Panc1 (cell line): ENCODE measurements at regions not wholly inside any gene's neighbourhood (a gene's known extent, or its start where the extent isn't known, plus 50 kb on each side); places are given as distances from the start of the nearest gene placed in this dataset.

Source experiments
- ATAC-seq: fragments of 200-7000 bp; cut with Tn5 transposase; 2 replicates; pipeline ENCODE4 v1.9.1; 2020; ENCODE audit warnings: mild to moderate bottlenecking, moderate library complexity
- BruUV-seq: library from RNA; stranded (reverse); fragments of 400-500 nt; replicated peaks from 2 replicates; lab custom pipeline; 2021; lab: Mats Ljungman, UMichigan
- CTCF ChIA-PET: fragments of 300-600 bp; sonication (Branson Sonifier 250); formaldehyde crosslinking; loops from one replicate; lab custom pipeline; 2022; ENCODE audit warnings: antibody characterized with exemption; lab: Charles Lee
- POLR2A ChIA-PET: fragments of 300-600 bp; sonication (Branson Sonifier 250); formaldehyde crosslinking; loops from one replicate; lab custom pipeline; 2022; ENCODE audit warnings: antibody characterized with exemption; lab: Charles Lee
- DNase-seq: peaks from one replicate; pipeline ENCODE4 v3.0.0-alpha.2; 2010; ENCODE audit warnings: low read depth, low spot score
- H3K27ac ChIP-seq: 2 replicates; pipeline ENCODE4 v1.5.1; 2011; ENCODE audit warnings: mild to moderate bottlenecking, low read length, inconsistent platforms
- H3K27me3 ChIP-seq: fragments of 200-500 bp; sonication (Bioruptor generic); 2 replicates; pipeline ENCODE4 v1.6.0; 2014; ENCODE audit warnings: low read length, inconsistent platforms; ENCODE audit not compliant: control insufficient read depth, insufficient read depth
- H3K36me3 ChIP-seq: fragments of 200-500 bp; sonication (Bioruptor generic); 2 replicates; pipeline ENCODE4 v1.5.1; 2014; ENCODE audit warnings: inconsistent platforms, mild to moderate bottlenecking, low read length, moderate library complexity; ENCODE audit not compliant: control insufficient read depth, insufficient read depth
- H3K4me1 ChIP-seq: 2 replicates; pipeline ENCODE4 v1.5.1; 2011; ENCODE audit warnings: inconsistent platforms, mild to moderate bottlenecking, low read length, moderate library complexity; ENCODE audit not compliant: control insufficient read depth, insufficient read depth
- H3K4me3 ChIP-seq, 2 experiments: 2 replicates each; pipeline ENCODE4 v1.5.1; 2011 to 2012; ENCODE audit warnings: low read depth in 2 of 2, low read length in 2 of 2, mild to moderate bottlenecking in 2 of 2, inconsistent platforms in 1 of 2, moderate library complexity in 1 of 2
- H3K9me3 ChIP-seq: fragments of 200-500 bp; sonication (Bioruptor generic); 2 replicates; pipeline ENCODE4 v1.5.1; 2014; ENCODE audit warnings: low read depth, mild to moderate bottlenecking, inconsistent platforms, low read length, moderate library complexity; ENCODE audit not compliant: control insufficient read depth, insufficient read depth
- CTCF ChIP-seq: fragments of 450-650 bp; IDR thresholded peaks from 2 replicates; pipeline ENCODE4 v1.5.1; 2017; ENCODE audit warnings: mild to moderate bottlenecking
- POLR2AphosphoS5 ChIP-seq: IDR thresholded peaks from 2 replicates; pipeline ENCODE4 v1.6.1; 2012; ENCODE audit warnings: mild to moderate bottlenecking, low read depth, low read length, moderate library complexity
- REST ChIP-seq, 2 experiments: IDR thresholded peaks; 2 replicates each; pipeline ENCODE4 v1.6.1; 2011 to 2012; ENCODE audit warnings: low read depth in 2 of 2, control low read depth in 1 of 2, low read length in 1 of 2, mild to moderate bottlenecking in 1 of 2, moderate library complexity in 1 of 2; ENCODE audit not compliant: insufficient read depth in 1 of 2
- SIN3A ChIP-seq: IDR thresholded peaks from 2 replicates; pipeline ENCODE4 v1.6.1; 2012; ENCODE audit warnings: low read depth, mild to moderate bottlenecking, low read length, moderate library complexity, borderline replicate concordance; ENCODE audit not compliant: insufficient read depth
- TCF7L2 ChIP-seq: IDR thresholded peaks from 2 replicates; pipeline ENCODE4 v1.6.1; 2011; ENCODE audit warnings: mild to moderate bottlenecking, low read depth, low read length, inconsistent platforms
- in situ Hi-C: cut with HindIII; loops from 2 replicates; pipeline ENCODE4 v1.10.0; 2016; ENCODE audit warnings: low sequenced_read_pairs, low pct_unique_long_range_greater_than_20kb
- intact Hi-C: fragments of 100-400 bp; cut with micrococcal nuclease; formaldehyde crosslinking; loops from one replicate; pipeline ENCODE4 v1.10.0; 2022; ENCODE audit not compliant: unreplicated experiment

GRCh38 chr17:72268431-72268830 lies 147.6 kb downstream of the SOX9 start:
- BruUV-seq = no TSS peak
- intact Hi-C loops (no loop called here), in situ Hi-C loops (no loop called here)
- Histone ChIP-seq H3K4me3 (no peak overlapping the region), H3K27me3 (no peaks in the 10 kb centered on the region), H3K27ac (no peak overlapping the region), H3K36me3 (no peaks in the 10 kb centered on the region), H3K9me3 (no peaks in the 10 kb centered on the region), H3K4me1 (0 out of 2 replicates have a peak, but pooled peaks cover 3% of the 10 kb centered on the region)
- POLR2A ChIA-PET = no interaction called here
- CTCF ChIA-PET = no interaction called here
- ATAC-seq (no peak), DNase-seq (no peak)
- TF ChIP-seq TCF7L2 (no peak), REST (IDR thresholded peaks at IDR 0.05; ENCODE audit: insufficient read depth in 1 of 2, low read depth in 2 of 2, low read length in 1 of 2) (no peak), SIN3A (no peak), CTCF (no peak), POLR2AphosphoS5 (no peak)

- ChIA-PET POLR2A (no interaction called here), CTCF (interaction anchor here (0.5 kb wide), 1 partner anchor 117 kb away, joined by 4 read pairs; no protein-coding TSS in a partner anchor)
- Histone ChIP-seq H3K36me3 (no peaks in the 10 kb centered on the region), H3K4me3 (no peak overlapping the region), H3K9me3 (no peaks in the 10 kb centered on the region), H3K27me3 (no peaks in the 10 kb centered on the region), H3K4me1 (0 out of 2 replicates have a peak, but pooled peaks cover 3% of the 10 kb centered on the region), H3K27ac (no peak overlapping the region)
- TF ChIP-seq SIN3A = no peak
- TF ChIP-seq POLR2AphosphoS5 = no peak
- TF ChIP-seq TCF7L2 = no peak
- no peak for TF ChIP-seq CTCF
- TF ChIP-seq REST (IDR thresholded peaks at IDR 0.05; ENCODE audit: insufficient read depth in 1 of 2, low read depth in 2 of 2, low read length in 1 of 2) = no peak
- in situ Hi-C loops = no loop called here
- no TSS peak for BruUV-seq
- ATAC-seq = peak; percentile 58; the same call in 1 of the 2 replicates
- intact Hi-C loops = no loop called here
- DNase-seq = peak; percentile 7
Measured at GRCh38 chr17:72270273-72270924, 149.6 kb downstream of the SOX9 start.
